ENCODE measurements at regions not wholly inside any gene's neighbourhood (a gene's known extent, or its start where the extent isn't known, plus 50 kb on each side); places are given as distances from the start of the nearest gene placed in this dataset.

DNA sequence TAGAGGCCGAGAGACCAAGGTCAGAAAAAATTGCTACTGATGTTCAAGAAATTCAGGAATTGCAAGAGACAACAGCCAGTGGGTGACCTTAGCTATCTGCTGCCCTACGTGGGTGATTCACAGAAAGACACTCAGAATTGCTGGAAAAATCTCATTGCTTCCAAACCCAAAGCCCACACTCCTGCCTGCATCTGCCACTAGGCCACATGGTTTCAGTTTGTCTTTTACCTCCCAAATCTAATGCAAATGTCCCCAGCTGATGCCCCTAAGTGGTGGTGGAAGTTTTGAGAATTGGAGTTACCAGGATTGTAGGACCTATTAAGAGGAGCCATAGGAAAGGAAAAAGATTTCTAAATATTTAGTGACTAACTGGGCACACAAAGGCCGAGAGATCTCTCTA, 341.5 kb upstream of the CHRM3 start:
- TF ChIP-seq, protein P1, sequence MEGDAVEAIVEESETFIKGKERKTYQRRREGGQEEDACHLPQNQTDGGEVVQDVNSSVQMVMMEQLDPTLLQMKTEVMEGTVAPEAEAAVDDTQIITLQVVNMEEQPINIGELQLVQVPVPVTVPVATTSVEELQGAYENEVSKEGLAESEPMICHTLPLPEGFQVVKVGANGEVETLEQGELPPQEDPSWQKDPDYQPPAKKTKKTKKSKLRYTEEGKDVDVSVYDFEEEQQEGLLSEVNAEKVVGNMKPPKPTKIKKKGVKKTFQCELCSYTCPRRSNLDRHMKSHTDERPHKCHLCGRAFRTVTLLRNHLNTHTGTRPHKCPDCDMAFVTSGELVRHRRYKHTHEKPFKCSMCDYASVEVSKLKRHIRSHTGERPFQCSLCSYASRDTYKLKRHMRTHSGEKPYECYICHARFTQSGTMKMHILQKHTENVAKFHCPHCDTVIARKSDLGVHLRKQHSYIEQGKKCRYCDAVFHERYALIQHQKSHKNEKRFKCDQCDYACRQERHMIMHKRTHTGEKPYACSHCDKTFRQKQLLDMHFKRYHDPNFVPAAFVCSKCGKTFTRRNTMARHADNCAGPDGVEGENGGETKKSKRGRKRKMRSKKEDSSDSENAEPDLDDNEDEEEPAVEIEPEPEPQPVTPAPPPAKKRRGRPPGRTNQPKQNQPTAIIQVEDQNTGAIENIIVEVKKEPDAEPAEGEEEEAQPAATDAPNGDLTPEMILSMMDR (IDR thresholded peaks at IDR 0.05; ENCODE audit: borderline replicate concordance, control extremely low read depth, extremely low read depth, insufficient read depth, missing control alignments) = no peak
- in situ Hi-C loops (cut with MboI; ENCODE audit: low sequenced_read_pairs, unreplicated experiment) = no loop called here
- DNase-seq (ENCODE audit: low spot score) = no peak

DNA sequence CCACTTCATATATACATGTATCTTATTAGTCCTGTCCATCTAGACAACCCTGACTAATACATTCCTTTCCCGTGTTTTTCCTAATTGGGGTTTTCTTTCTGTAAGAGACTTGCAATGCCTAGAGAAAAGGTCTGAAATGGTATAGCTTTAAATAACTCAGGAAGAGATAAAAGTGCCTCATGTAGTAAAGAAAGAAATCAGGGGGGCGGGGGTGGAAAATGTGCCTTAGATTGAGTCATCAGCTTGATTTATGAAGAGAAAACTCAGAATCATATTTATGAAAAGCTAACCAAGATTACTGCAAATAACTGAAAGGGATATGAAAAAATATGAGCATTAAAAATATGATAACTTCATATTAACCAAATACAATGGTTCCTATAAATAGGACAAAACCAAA, 345.8 kb upstream of the CHRM3 start:
- DNase-seq (ENCODE audit: low spot score) = no peak
- in situ Hi-C loops (cut with MboI; ENCODE audit: low sequenced_read_pairs, unreplicated experiment) = no loop called here
- TF ChIP-seq, protein P1 (IDR thresholded peaks at IDR 0.05; ENCODE audit: borderline replicate concordance, control extremely low read depth, extremely low read depth, insufficient read depth, missing control alignments) = no peak

DNA sequence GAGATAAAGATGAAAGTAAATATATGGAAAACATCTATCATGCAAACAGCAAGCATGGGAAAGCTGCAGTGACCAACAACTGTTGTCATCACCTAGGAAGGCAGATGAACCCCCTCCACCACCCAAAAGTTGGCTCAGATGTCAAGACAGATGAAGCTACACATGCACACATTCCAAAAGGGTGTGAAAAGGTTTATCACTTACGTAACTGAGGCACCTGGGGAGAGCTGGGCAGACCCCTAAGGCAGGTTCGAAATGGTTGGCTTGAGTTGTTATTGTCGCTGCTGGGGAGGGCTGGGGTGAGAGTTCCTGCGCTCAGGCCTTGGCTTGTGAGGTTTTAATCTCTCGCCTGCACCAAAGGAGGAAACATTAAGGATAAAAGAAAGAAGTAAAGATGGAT, 355.1 kb upstream of the CHRM3 start:
- in situ Hi-C loops (cut with MboI; ENCODE audit: low sequenced_read_pairs, unreplicated experiment) = no loop called here
- TF ChIP-seq, protein P1 (IDR thresholded peaks at IDR 0.05; ENCODE audit: borderline replicate concordance, control extremely low read depth, extremely low read depth, insufficient read depth, missing control alignments) = no peak
- DNase-seq (ENCODE audit: low spot score) = no peak

DNA sequence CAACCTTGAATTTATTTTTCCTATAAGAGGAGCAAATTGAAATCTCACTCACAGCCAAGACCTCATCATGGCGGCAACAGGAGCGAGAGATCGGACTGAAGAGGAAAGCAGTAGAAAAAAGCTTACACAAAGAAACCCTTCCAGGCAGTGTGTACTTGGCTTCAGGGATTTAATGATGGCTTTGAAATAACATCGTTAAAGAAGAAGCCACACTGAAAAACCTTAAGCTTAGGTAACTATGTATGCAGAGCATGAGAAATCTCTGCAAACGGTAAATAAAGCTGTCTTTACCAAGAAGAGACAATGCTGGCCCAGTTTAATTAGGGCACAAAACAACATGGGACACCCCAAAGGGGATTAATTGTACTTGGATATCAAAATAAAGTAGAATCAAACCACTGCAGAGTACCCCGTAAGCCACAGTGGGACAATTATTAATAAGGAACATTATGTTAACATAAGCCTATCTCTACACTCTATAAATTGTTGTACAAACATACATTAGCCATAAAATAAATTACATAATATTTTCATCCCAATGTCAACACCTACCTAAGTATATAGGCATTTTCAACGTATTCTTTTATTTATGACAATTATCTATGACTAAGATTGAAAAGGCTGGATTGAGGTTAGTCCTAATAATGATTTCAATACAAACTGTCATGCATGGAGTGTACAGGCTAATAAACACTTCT, 360.2 kb upstream of the CHRM3 start:
- TF ChIP-seq, protein P1 (IDR thresholded peaks at IDR 0.05; ENCODE audit: borderline replicate concordance, control extremely low read depth, extremely low read depth, insufficient read depth, missing control alignments) = no peak

DNA sequence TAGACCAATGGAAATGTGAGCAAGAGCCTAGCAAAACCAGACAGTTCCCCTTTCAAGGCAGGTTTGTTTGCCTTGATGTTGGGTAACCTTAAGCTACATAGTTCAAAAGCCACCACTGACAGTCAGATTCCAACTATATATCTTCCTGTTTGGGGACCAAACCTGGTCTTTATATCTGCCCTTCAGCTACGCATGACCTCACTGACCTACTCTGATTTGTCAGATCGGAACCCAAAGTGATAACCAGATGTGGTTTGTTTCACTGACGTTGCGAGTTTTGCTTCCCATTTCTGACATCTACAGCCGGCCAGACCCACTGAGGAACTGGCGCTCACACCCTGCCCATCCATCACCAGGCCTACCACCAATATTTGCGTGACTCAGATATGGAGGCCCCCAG, 361.1 kb upstream of the CHRM3 start:
- DNase-seq (ENCODE audit: low spot score) = no peak
- TF ChIP-seq, protein P1 (IDR thresholded peaks at IDR 0.05; ENCODE audit: borderline replicate concordance, control extremely low read depth, extremely low read depth, insufficient read depth, missing control alignments) = no peak
- in situ Hi-C loops (cut with MboI; ENCODE audit: low sequenced_read_pairs, unreplicated experiment) = no loop called here

More for the DNA sequence above, 360.2 kb upstream of the CHRM3 start:
- in situ Hi-C loops (cut with MboI; ENCODE audit: low sequenced_read_pairs, unreplicated experiment) = no loop called here
- DNase-seq (ENCODE audit: low spot score) = no peak

DNA sequence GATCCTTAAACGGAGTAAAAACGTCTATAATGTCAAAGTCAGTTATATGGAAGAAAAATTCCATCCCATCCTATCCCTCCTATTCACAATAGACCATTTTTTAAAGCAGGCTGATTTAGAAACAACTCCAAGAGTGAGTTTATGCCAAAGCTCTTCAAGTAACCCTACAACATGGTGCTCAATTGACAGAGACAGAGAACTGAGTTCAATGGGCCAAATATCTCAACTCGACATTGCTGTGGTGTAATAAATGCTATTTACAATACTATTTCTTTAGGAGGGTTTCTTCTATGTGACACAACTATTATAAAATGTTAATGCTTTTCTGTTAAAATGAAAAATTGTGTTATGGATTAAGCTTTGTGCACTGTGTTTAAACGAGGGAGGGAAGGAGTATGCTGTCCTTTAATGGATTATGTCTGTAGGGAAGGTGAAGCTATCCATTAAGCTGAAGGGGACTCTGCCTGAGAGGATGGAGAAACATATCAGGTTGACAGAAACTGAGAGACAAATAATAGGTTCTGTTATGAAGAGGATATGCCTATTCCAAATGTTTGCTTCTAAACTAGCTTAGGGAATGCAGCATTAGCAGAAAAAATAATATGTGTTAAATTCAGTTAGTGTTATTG, 362.5 kb upstream of the CHRM3 start:
- no peak for DNase-seq (ENCODE audit: low spot score)
- TF ChIP-seq, protein P1 (IDR thresholded peaks at IDR 0.05; ENCODE audit: borderline replicate concordance, control extremely low read depth, extremely low read depth, insufficient read depth, missing control alignments) = no peak
- in situ Hi-C loops (cut with MboI; ENCODE audit: low sequenced_read_pairs, unreplicated experiment) = no loop called here

Measured in GM13976 (cell line).